Heart left ventricle (tissue), 16 donors: ENCODE measurements at regions not wholly inside any gene's neighbourhood (a gene's known extent, or its start where the extent isn't known, plus 50 kb on each side); places are given as distances from the start of the nearest gene placed in this dataset.
A peak's percentile ranks its signal among the peaks of the same experiment; 100 is the strongest.

Experiments used
- ATAC-seq, 4 donors: fragments of 200-7000 bp; cut with Tn5 transposase; one replicate each; pipeline ENCODE4 v1.9.1; 2020 to 2022; ENCODE audit warnings: moderate library complexity in 4 of 4, mild to moderate bottlenecking in 3 of 4, moderate number of reproducible peaks in 1 of 4
- DNase-seq, 5 donors: peaks; one replicate each; pipeline ENCODE4 v3.0.0-alpha.2; 2020
- H3K27ac ChIP-seq, 12 donors: fragments of 200-600 bp; sonication (generic) in 4 of 12; one replicate each; pipeline versions ENCODE4 v1.5.0 to v1.8.0; 2016 to 2022; ENCODE audit warnings: mild to moderate bottlenecking in 2 of 12
- H3K27me3 ChIP-seq, 9 donors: fragments of 200-600 bp; sonication (generic) in 2 of 9; one replicate each; pipeline versions ENCODE4 v1.5.1 to v1.8.0; 2016 to 2022; ENCODE audit warnings: mild to moderate bottlenecking in 3 of 9
- H3K36me3 ChIP-seq, 9 donors: fragments of 200-600 bp; sonication (generic) in 2 of 9; one replicate each; pipeline versions ENCODE4 v1.5.0 to v1.8.0; 2018 to 2022; ENCODE audit warnings: mild to moderate bottlenecking in 2 of 9
- H3K4me1 ChIP-seq, 12 donors: fragments of 200-600 bp; sonication (generic) in 4 of 12; one replicate each; pipeline versions ENCODE4 v1.5.0 to v1.8.0; 2016 to 2022; ENCODE audit warnings: mild to moderate bottlenecking in 3 of 12
- H3K4me3 ChIP-seq, 12 donors: fragments of 200-600 bp; sonication (generic) in 4 of 12; one replicate each; pipeline versions ENCODE4 v1.5.0 to v1.8.0; 2017 to 2022; ENCODE audit warnings: mild to moderate bottlenecking in 9 of 12, moderate library complexity in 4 of 12
- H3K9me3 ChIP-seq, 12 donors: fragments of 200-600 bp; sonication (generic) in 4 of 12; one replicate each; pipeline versions ENCODE4 v1.5.0 to v1.8.0; 2016 to 2022; ENCODE audit warnings: mild to moderate bottlenecking in 1 of 12
- CTCF ChIP-seq, 12 donors: fragments of 200-600 bp; sonication (generic) in 4 of 12; IDR thresholded peaks; one replicate each; pipeline versions ENCODE4 v1.5.0 to v1.8.0; 2018 to 2022; ENCODE audit warnings: antibody characterized with exemption in 12 of 12, mild to moderate bottlenecking in 5 of 12
- POLR2A ChIP-seq, 2 donors: fragments of 450-650 bp; IDR thresholded peaks; one replicate each; pipeline ENCODE4 v1.6.1; 2017; ENCODE audit warnings: antibody characterized with exemption in 2 of 2, mild to moderate bottlenecking in 2 of 2, moderate library complexity in 2 of 2
- WGBS, 4 donors: extraction: QIAGEN DNeasy Blood & Tissue Kit in 2 of 4; methylation state at CpG; one replicate each; pipeline versions ENCODE4 v1.1.5 to v1.1.7; 2013 to 2018; 5-methylcytosine and 5-hydroxymethylcytosine counted together
- intact Hi-C, 10 donors: fragments of 100-400 bp; cut with DNase I; formaldehyde crosslinking; loops; one replicate each; pipeline versions ENCODE4 v1.11.1 to v1.14.2; 2022
- donor health status: ischemic (EF 13 %, LVEDD 7.1; RV severe dilation, severe dysfunction).
- donor health status: healthy with polysubstance abuse.
- donor health status: DM: no; HTN: yes; CAD: no.
- donor health status: DM: no; HTN: no; CAD: no.
- donor health status: ischemic (EF 25% LVEDD 6.9; RV normal size, moderate dysfunction).
- donor health status: ischemic (EF 25% LVEDD 5.7; RV mildly dilated, moderate dysfunction).
- donor health status: healthy.
- donor health status: DM: yes; HTN: yes; CAD: no.
- donor health status: ischemic (EF 35%, LVEDD 5.7; RV mildly dilated, moderate dysfunction).
- donor health status: nonischemic (EF 11% LVEDD 7.7; RV severe dilation, severe dysfunction).
- donor health status: DM: yes; HTN: yes; CAD: no.
- donor health status: PGD.
- donor health status: ischemic (EF 29% LVEDD 5.4; RV normal size, mild dysfunction).
- donor health status: nonischemic (EF 23%, LVEDD 6.1; RV moderate dilation, normal function).

- intact Hi-C loops = no loop called here
- DNase-seq = no peak
- Histone ChIP-seq H3K27ac (no peak overlapping the region), H3K4me3 (no peak overlapping the region), H3K36me3 (no peaks in the 10 kb centered on the region), H3K9me3 (no peaks in the 10 kb centered on the region), H3K27me3 (peaks cover 0 to 17% (median 0%) of the 10 kb centered on the region in 9 donors), H3K4me1 (peaks cover 0 to 27% (median 4%) of the 10 kb centered on the region in 12 donors)
- 78 to 81% (median 80%) methylated on average over 8 of the region's 8 CpGs for WGBS, 4 donors
- no peak for ATAC-seq
- no peak for TF ChIP-seq CTCF (IDR thresholded peaks at IDR 0.05)
- TF ChIP-seq POLR2A (IDR thresholded peaks at IDR 0.05) = no peak
Observed at GRCh38 chr6:44561832-44562665, 174.5 kb downstream of the CDC5L start.

- DNase-seq (no peak), ATAC-seq (peak; percentile 54 to 82 (median 59))
- peak overlapping the region in 2 of 12 donors; percentile 9 to 43 for H3K27ac ChIP-seq
- intact Hi-C loops = no loop called here
- no peaks in the 10 kb centered on the region for H3K9me3 ChIP-seq
- H3K27me3 ChIP-seq = peaks cover 0 to 17% (median 0%) of the 10 kb centered on the region in 9 donors
- WGBS, 4 donors = 71 to 76% (median 71%) methylated on average over 11 of the region's 11 CpGs
- H3K36me3 ChIP-seq = no peaks in the 10 kb centered on the region
- peaks cover 0 to 27% (median 4%) of the 10 kb centered on the region in 12 donors for H3K4me1 ChIP-seq
- H3K4me3 ChIP-seq = no peak overlapping the region
- TF ChIP-seq POLR2A (IDR thresholded peaks at IDR 0.05) = no peak
- no peak for TF ChIP-seq CTCF (IDR thresholded peaks at IDR 0.05)
Observed at GRCh38 chr6:44563397-44563796, 175.9 kb downstream of the CDC5L start.

- Histone ChIP-seq H3K4me1 (peaks cover 0 to 34% (median 11%) of the 10 kb centered on the region in 12 donors), H3K4me3 (no peak overlapping the region), H3K27me3 (peaks cover 0 to 12% (median 0%) of the 10 kb centered on the region in 9 donors), H3K9me3 (no peaks in the 10 kb centered on the region), H3K27ac (no peak overlapping the region), H3K36me3 (no peaks in the 10 kb centered on the region)
- 74 to 85% (median 79%) methylated on average over 6 of the region's 6 CpGs for WGBS, 4 donors
- intact Hi-C loops = no loop called here
- no peak for DNase-seq
- TF ChIP-seq CTCF (IDR thresholded peaks at IDR 0.05) (no peak), POLR2A (IDR thresholded peaks at IDR 0.05) (no peak)
- ATAC-seq = no peak
Observed at GRCh38 chr6:44564906-44565524, 177.5 kb downstream of the CDC5L start.

- intact Hi-C loops = no loop called here
- TF ChIP-seq CTCF (IDR thresholded peaks at IDR 0.05) (no peak), POLR2A (IDR thresholded peaks at IDR 0.05) (no peak)
- no peak for ATAC-seq
Observed at GRCh38 chr6:44567406-44567805, 179.9 kb downstream of the CDC5L start.

More at GRCh38 chr6:44567406-44567805, 179.9 kb downstream of the CDC5L start:
- DNase-seq = peak in 1 of 5 donors; percentile 29
- H3K27ac ChIP-seq = no peak overlapping the region
- no peak overlapping the region for H3K4me3 ChIP-seq
- no peaks in the 10 kb centered on the region for H3K9me3 ChIP-seq
- peaks cover 0 to 29% (median 18%) of the 10 kb centered on the region in 12 donors for H3K4me1 ChIP-seq
- no peaks in the 10 kb centered on the region for H3K27me3 ChIP-seq
- H3K36me3 ChIP-seq = no peaks in the 10 kb centered on the region
- WGBS, 4 donors = 78 to 88% (median 80%) methylated on average over 4 of the region's 4 CpGs
